H9 (cell line): ENCODE measurements at regions not wholly inside any gene's neighbourhood (a gene's known extent, or its start where the extent isn't known, plus 50 kb on each side); places are given as distances from the start of the nearest gene placed in this dataset.

Experiments
- DNase-seq: peaks from one replicate; pipeline ENCODE4 v3.0.0-alpha.2; 2017
- H2AFZ ChIP-seq: one replicate; pipeline ENCODE4 v1.6.1; 2013; ENCODE audit warnings: mild to moderate bottlenecking, low read length, control low read depth, moderate library complexity
- H2AK5ac ChIP-seq: 2 replicates; pipeline ENCODE4 v1.6.1; 2013; ENCODE audit warnings: low read length, control low read depth, mixed read lengths; ENCODE audit not compliant: insufficient read length
- H2BK120ac ChIP-seq: one replicate; pipeline ENCODE4 v1.6.1; 2013; ENCODE audit warnings: low read depth, mild to moderate bottlenecking, low read length, control low read depth, inconsistent platforms; ENCODE audit not compliant: poor library complexity, severe bottlenecking
- H2BK12ac ChIP-seq: 2 replicates; pipeline ENCODE4 v1.6.1; 2013; ENCODE audit warnings: low read length, control low read depth, mixed read lengths, low read depth; ENCODE audit not compliant: insufficient read length
- H2BK15ac ChIP-seq: 2 replicates; pipeline ENCODE4 v1.6.1; 2013; ENCODE audit warnings: low read depth, low read length, control low read depth
- H2BK20ac ChIP-seq: one replicate; pipeline ENCODE4 v1.6.1; 2013; ENCODE audit warnings: low read depth, mild to moderate bottlenecking, low read length, control low read depth, inconsistent platforms; ENCODE audit not compliant: poor library complexity, severe bottlenecking
- H2BK5ac ChIP-seq: 2 replicates; pipeline ENCODE4 v1.6.1; 2013; ENCODE audit warnings: low read length, control low read depth, mixed read lengths; ENCODE audit not compliant: insufficient read length
- H3K14ac ChIP-seq: 2 replicates; pipeline ENCODE4 v1.6.1; 2013; ENCODE audit warnings: low read length, control low read depth; ENCODE audit not compliant: insufficient read depth
- H3K18ac ChIP-seq: 2 replicates; pipeline ENCODE4 v1.6.1; 2013; ENCODE audit warnings: low read depth, mild to moderate bottlenecking, mixed read lengths, low read length, control low read depth; ENCODE audit not compliant: insufficient read length
- H3K23ac ChIP-seq: 2 replicates; pipeline ENCODE4 v1.6.1; 2013; ENCODE audit warnings: low read length, control low read depth, mixed read lengths, low read depth; ENCODE audit not compliant: insufficient read length
- H3K23me2 ChIP-seq: 2 replicates; pipeline ENCODE4 v1.6.1; 2013; ENCODE audit warnings: low read depth, mild to moderate bottlenecking, mixed read lengths, low read length, control low read depth; ENCODE audit not compliant: insufficient read length, poor library complexity, severe bottlenecking
- H3K27ac ChIP-seq: 2 replicates; pipeline ENCODE4 v1.5.1; 2013; ENCODE audit warnings: low read length, control low read depth, mixed read lengths, low read depth; ENCODE audit not compliant: insufficient read length
- H3K27me3 ChIP-seq: 2 replicates; pipeline ENCODE4 v1.6.1; 2013; ENCODE audit warnings: low read length, control low read depth, inconsistent platforms; ENCODE audit not compliant: insufficient read depth
- H3K4ac ChIP-seq: 2 replicates; pipeline ENCODE4 v1.6.1; 2013; ENCODE audit warnings: low read depth, mild to moderate bottlenecking, control low read depth, inconsistent platforms, low read length, moderate library complexity
- H3K4me1 ChIP-seq: 2 replicates; pipeline ENCODE4 v1.6.1; 2013; ENCODE audit warnings: low read length, control low read depth, inconsistent platforms; ENCODE audit not compliant: insufficient read depth
- H3K4me2 ChIP-seq: 2 replicates; pipeline ENCODE4 v1.6.1; 2013; ENCODE audit warnings: low read length, control low read depth, mixed read lengths; ENCODE audit not compliant: insufficient read length, insufficient read depth
- H3K56ac ChIP-seq: 2 replicates; pipeline ENCODE4 v1.6.1; 2013; ENCODE audit warnings: low read depth, mild to moderate bottlenecking, mixed read lengths, low read length, control low read depth; ENCODE audit not compliant: insufficient read length
- H3K79me1 ChIP-seq: 2 replicates; pipeline ENCODE4 v1.6.1; 2013; ENCODE audit warnings: low read depth, mild to moderate bottlenecking, moderate library complexity, low read length, control low read depth, inconsistent platforms; ENCODE audit not compliant: insufficient read depth, poor library complexity, severe bottlenecking
- H3K79me2 ChIP-seq: 2 replicates; pipeline ENCODE4 v1.6.1; 2013; ENCODE audit warnings: low read length, control low read depth, inconsistent platforms; ENCODE audit not compliant: insufficient read depth
- H3K9ac ChIP-seq: 2 replicates; pipeline ENCODE4 v1.6.1; 2013; ENCODE audit warnings: low read length, control low read depth, mixed read lengths; ENCODE audit not compliant: insufficient read length; ENCODE audit errors: extremely low read depth
- H3K9me3 ChIP-seq: one replicate; pipeline ENCODE4 v1.6.1; 2013; ENCODE audit warnings: low read depth, low read length, inconsistent platforms; ENCODE audit not compliant: control insufficient read depth
- H3T11ph ChIP-seq: one replicate; pipeline ENCODE4 v1.6.1; 2013; ENCODE audit warnings: mild to moderate bottlenecking, low read length, control low read depth, inconsistent platforms
- H4K20me1 ChIP-seq: one replicate; pipeline ENCODE4 v1.6.1; 2013; ENCODE audit not compliant: control insufficient read depth, insufficient read length, insufficient read depth
- H4K5ac ChIP-seq: 2 replicates; pipeline ENCODE4 v1.6.1; 2013; ENCODE audit warnings: low read depth, mild to moderate bottlenecking, mixed read lengths, low read length, control low read depth; ENCODE audit not compliant: insufficient read length
- H4K8ac ChIP-seq: replicated peaks from 2 replicates; pipeline ENCODE4 v1.6.1; 2013; ENCODE audit warnings: low read length, control low read depth, mixed read lengths, low read depth; ENCODE audit not compliant: insufficient read length
- H4K91ac ChIP-seq: 2 replicates; pipeline ENCODE4 v1.6.1; 2013; ENCODE audit warnings: low read depth, mild to moderate bottlenecking, moderate library complexity, mixed read lengths, low read length, control low read depth; ENCODE audit not compliant: insufficient read length
- H3K27ac Mint-ChIP-seq, 3 experiments: 2 replicates in 2 of 3; 3 replicates in 1 of 3; pipeline ENCODE4 v1.8.0; 2020 to 2021; ENCODE audit warnings: mixed read lengths in 3 of 3, mild to moderate bottlenecking in 1 of 3, moderate library complexity in 1 of 3
- H3K27me3 Mint-ChIP-seq: 2 replicates; pipeline ENCODE4 v1.8.0; 2021; ENCODE audit warnings: low read depth, mild to moderate bottlenecking, moderate library complexity, mixed read lengths
- H3K36me3 Mint-ChIP-seq, 3 experiments: 2 replicates in 2 of 3; 3 replicates in 1 of 3; pipeline ENCODE4 v1.8.0; 2020 to 2021; ENCODE audit warnings: low read depth in 3 of 3, mixed read lengths in 3 of 3; ENCODE audit not compliant: insufficient read depth in 1 of 3
- H3K4me1 Mint-ChIP-seq, 2 experiments: 2 replicates each; pipeline ENCODE4 v1.8.0; 2020; ENCODE audit warnings: mixed read lengths in 2 of 2
- H3K4me3 Mint-ChIP-seq, 2 experiments: 2 replicates in 1 of 2; 3 replicates in 1 of 2; pipeline ENCODE4 v1.8.0; 2020 to 2021; ENCODE audit warnings: mild to moderate bottlenecking in 2 of 2, mixed read lengths in 2 of 2, moderate library complexity in 1 of 2
- H3K9me3 Mint-ChIP-seq, 2 experiments: 2 replicates in 1 of 2; 3 replicates in 1 of 2; pipeline ENCODE4 v1.8.0; 2020; ENCODE audit warnings: mild to moderate bottlenecking in 2 of 2, mixed read lengths in 2 of 2, moderate library complexity in 1 of 2
- WGBS: extraction: QIAGEN DNeasy Blood & Tissue Kit; methylation state at CpG from one replicate; pipeline ENCODE4 v1.1.7; 2013; ENCODE audit warnings: missing lambda C conversion rate, low lambda C conversion rate, mixed read lengths; ENCODE audit not compliant: insufficient read length; ENCODE audit errors: extremely low coverage; 5-methylcytosine and 5-hydroxymethylcytosine counted together
- TF ChIP-seq, protein P1 (sequence below): fragments of 200-600 bp; sonication (generic); conservative IDR thresholded peaks from 3 replicates; pipeline ENCODE4 v1.8.0; 2021; ENCODE audit warnings: antibody characterized with exemption, mild to moderate bottlenecking

DNA sequence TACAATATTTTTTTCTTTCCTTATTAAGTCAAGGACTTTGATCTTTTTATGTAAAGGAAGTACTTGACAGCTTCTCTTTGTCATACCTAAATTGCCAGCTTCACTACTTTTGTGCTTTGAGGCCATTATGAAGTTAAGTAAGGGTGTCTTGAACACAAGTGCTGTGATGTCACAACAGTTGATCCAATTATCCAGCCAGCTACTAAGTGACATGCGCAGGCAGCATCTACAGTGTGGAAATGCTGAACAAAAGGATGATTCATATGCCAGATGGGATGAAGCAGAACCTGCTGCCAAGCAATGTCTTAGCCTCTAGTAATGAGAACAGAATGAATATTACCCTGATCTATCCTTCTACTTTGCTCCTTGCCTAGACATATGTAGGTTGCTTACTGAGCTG, 68.3 kb upstream of the TMEM244 start:
- Mint-ChIP-seq H3K36me3 (no peaks in the 10 kb centered on the region), H3K27me3 (no peaks in the 10 kb centered on the region; the same call in 1 of the 2 replicates), H3K4me1 (no peaks in the 10 kb centered on the region), H3K4me3 (no peak overlapping the region), H3K27ac (no peak overlapping the region), H3K9me3 (no peaks in the 10 kb centered on the region)
- WGBS = no CpG with 5 or more reads among the region's 1 CpG
- H4K20me1 ChIP-seq = no peaks in the 10 kb centered on the region
- no peak for DNase-seq
- H3K14ac ChIP-seq = no peak overlapping the region
- no peak overlapping the region for H2BK20ac ChIP-seq
- H2BK12ac ChIP-seq = no peak overlapping the region
- H3K79me1 ChIP-seq = no peaks in the 10 kb centered on the region
- H3T11ph ChIP-seq = no peak overlapping the region
- H3K79me2 ChIP-seq = no peaks in the 10 kb centered on the region
- H3K23me2 ChIP-seq = no peaks in the 10 kb centered on the region
- H2AK5ac ChIP-seq = no peak overlapping the region
- no peak overlapping the region for H2AFZ ChIP-seq
- H3K23ac ChIP-seq = no peak overlapping the region
- no peak overlapping the region for H3K27ac ChIP-seq
- no peak overlapping the region for H3K18ac ChIP-seq
- H2BK15ac ChIP-seq = no peak overlapping the region
- TF ChIP-seq, protein P1, sequence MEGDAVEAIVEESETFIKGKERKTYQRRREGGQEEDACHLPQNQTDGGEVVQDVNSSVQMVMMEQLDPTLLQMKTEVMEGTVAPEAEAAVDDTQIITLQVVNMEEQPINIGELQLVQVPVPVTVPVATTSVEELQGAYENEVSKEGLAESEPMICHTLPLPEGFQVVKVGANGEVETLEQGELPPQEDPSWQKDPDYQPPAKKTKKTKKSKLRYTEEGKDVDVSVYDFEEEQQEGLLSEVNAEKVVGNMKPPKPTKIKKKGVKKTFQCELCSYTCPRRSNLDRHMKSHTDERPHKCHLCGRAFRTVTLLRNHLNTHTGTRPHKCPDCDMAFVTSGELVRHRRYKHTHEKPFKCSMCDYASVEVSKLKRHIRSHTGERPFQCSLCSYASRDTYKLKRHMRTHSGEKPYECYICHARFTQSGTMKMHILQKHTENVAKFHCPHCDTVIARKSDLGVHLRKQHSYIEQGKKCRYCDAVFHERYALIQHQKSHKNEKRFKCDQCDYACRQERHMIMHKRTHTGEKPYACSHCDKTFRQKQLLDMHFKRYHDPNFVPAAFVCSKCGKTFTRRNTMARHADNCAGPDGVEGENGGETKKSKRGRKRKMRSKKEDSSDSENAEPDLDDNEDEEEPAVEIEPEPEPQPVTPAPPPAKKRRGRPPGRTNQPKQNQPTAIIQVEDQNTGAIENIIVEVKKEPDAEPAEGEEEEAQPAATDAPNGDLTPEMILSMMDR = no peak
- no peak overlapping the region for H2BK120ac ChIP-seq
- H3K56ac ChIP-seq = no peak overlapping the region
- no peak overlapping the region for H2BK5ac ChIP-seq
- H3K9ac ChIP-seq = no peak overlapping the region
- no peaks in the 10 kb centered on the region for H3K4me1 ChIP-seq
- no peaks in the 10 kb centered on the region for H3K27me3 ChIP-seq
- no peak overlapping the region for H4K8ac ChIP-seq
- H3K4ac ChIP-seq = no peak overlapping the region
- H4K91ac ChIP-seq = no peak overlapping the region
- H4K5ac ChIP-seq = no peak overlapping the region
- H3K9me3 ChIP-seq = no peaks in the 10 kb centered on the region
- no peak overlapping the region for H3K4me2 ChIP-seq
